ENCODE measurements at regions not wholly inside any gene's neighbourhood (a gene's known extent, or its start where the extent isn't known, plus 50 kb on each side); places are given as distances from the start of the nearest gene placed in this dataset.

DNA sequence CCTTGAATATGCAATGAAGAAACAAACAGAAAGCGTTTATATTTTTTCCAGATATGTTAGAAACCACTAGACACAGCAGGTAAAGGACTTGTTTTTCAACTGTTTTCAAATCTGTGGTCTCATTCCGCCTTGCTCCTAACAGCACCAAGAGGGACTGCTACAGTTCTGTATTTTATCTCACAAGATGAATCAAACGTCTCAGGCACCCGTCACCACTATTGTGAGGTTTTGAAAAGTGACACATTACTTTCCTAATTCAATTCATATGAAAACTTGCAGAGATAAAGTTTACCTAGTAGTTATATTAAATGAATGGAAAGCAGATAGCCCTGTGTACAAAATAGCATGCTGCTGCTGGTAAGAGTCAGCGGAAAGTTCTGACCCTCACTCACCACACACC is 386.3 kb downstream of the ETS1 start:
- intact Hi-C loops (cut with DNase I) = no loop called here
- H3K36me3 ChIP-seq = no peaks in the 10 kb centered on the region
- H3K27me3 ChIP-seq = no peaks in the 10 kb centered on the region
- H3K9me3 ChIP-seq = no peaks in the 10 kb centered on the region
- ATAC-seq (no peak), DNase-seq (no peak)
- TF ChIP-seq CTCF (IDR thresholded peaks at IDR 0.05) = no peak
- peaks cover 4% of the 10 kb centered on the region for H3K4me1 ChIP-seq
- no peak overlapping the region for H3K27ac ChIP-seq
- H3K4me3 ChIP-seq = no peak overlapping the region

- ATAC-seq (no peak), DNase-seq (no peak)
- Histone ChIP-seq H3K36me3 (no peaks in the 10 kb centered on the region), H3K9me3 (no peaks in the 10 kb centered on the region), H3K27ac (no peak overlapping the region), H3K27me3 (no peaks in the 10 kb centered on the region), H3K4me3 (no peak overlapping the region), H3K4me1 (peaks cover 8% of the 10 kb centered on the region)
- TF ChIP-seq CTCF (IDR thresholded peaks at IDR 0.05) = no peak
- intact Hi-C loops (cut with DNase I) = no loop called here
These were observed 386.9 kb downstream of the ETS1 start for GRCh38 chr11:128200467-128200866.

DNA sequence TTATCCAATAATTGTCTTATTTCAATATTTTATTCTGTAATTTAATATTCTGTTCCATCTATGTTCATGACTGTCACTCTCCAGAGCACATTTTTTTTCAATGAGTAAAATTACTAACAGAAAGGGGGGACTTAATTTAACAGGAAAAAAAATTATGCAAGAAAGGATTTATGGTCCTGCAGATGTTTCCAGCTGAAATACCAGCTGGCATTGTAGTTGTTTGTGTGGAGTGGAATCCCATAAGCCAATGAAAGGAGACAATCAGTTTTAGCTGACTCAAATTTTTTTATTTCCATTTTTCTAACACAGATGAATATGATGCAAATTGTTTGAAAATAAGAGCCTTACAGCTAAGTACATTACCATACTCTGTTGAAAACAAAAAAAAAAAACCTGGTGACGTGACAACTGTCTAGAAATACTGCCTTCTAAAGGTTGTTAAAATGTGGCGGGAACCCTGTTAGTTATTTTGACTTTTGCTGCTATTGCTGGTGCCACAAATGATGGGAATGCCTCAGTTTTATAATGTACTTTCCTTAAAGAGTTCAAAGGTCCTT is 389.1 kb downstream of the ETS1 start:
- no peak for ATAC-seq
- no peaks in the 10 kb centered on the region for H3K27me3 ChIP-seq
- H3K9me3 ChIP-seq = no peaks in the 10 kb centered on the region
- no peaks in the 10 kb centered on the region for H3K36me3 ChIP-seq
- H3K4me1 ChIP-seq = peaks cover 26% of the 10 kb centered on the region
- no peak overlapping the region for H3K27ac ChIP-seq
- intact Hi-C loops (cut with DNase I) = no loop called here
- TF ChIP-seq CTCF (IDR thresholded peaks at IDR 0.05) = no peak
- no peak for DNase-seq
- H3K4me3 ChIP-seq = no peak overlapping the region

GRCh38 chr11:128196235-128196634 is 391.1 kb downstream of the ETS1 start:
- no peaks in the 10 kb centered on the region for H3K27me3 ChIP-seq
- no peak overlapping the region for H3K27ac ChIP-seq
- peaks cover 26% of the 10 kb centered on the region for H3K4me1 ChIP-seq
- no peak for DNase-seq
- intact Hi-C loops (cut with DNase I) = no loop called here
- H3K9me3 ChIP-seq = no peaks in the 10 kb centered on the region
- ATAC-seq = no peak
- no peaks in the 10 kb centered on the region for H3K36me3 ChIP-seq
- no peak for TF ChIP-seq CTCF (IDR thresholded peaks at IDR 0.05)
- H3K4me3 ChIP-seq = no peak overlapping the region

- Histone ChIP-seq H3K27ac (no peak overlapping the region), H3K27me3 (no peaks in the 10 kb centered on the region), H3K4me3 (no peak overlapping the region), H3K36me3 (no peaks in the 10 kb centered on the region), H3K4me1 (peaks cover 26% of the 10 kb centered on the region), H3K9me3 (no peaks in the 10 kb centered on the region)
- intact Hi-C loops (cut with DNase I) = no loop called here
- no peak for TF ChIP-seq CTCF (IDR thresholded peaks at IDR 0.05)
- DNase-seq = no peak
- no peak for ATAC-seq
These were observed 391.6 kb downstream of the ETS1 start for GRCh38 chr11:128195756-128196155.
